HCT116 (cell line): ENCODE measurements at regions not wholly inside any gene's neighbourhood (a gene's known extent, or its start where the extent isn't known, plus 50 kb on each side); places are given as distances from the start of the nearest gene placed in this dataset.

Source experiments
- ATAC-seq: fragments of 200-7000 bp; cut with Tn5 transposase; 2 replicates; pipeline ENCODE4 v1.9.1; 2020; ENCODE audit warnings: mild to moderate bottlenecking, moderate library complexity
- BruUV-seq: library from RNA; stranded (reverse); fragments of 400-500 nt; replicated peaks from 2 replicates; lab custom pipeline; 2021; lab: Mats Ljungman, UMichigan
- CTCF ChIA-PET: fragments of 300-600 bp; sonication (Branson Sonifier 250); formaldehyde crosslinking; loops from one replicate; lab custom pipeline; 2021; ENCODE audit warnings: antibody characterized with exemption; lab: Charles Lee
- POLR2A ChIA-PET: fragments of 300-600, 350-600 bp; sonication (Branson Sonifier 250); formaldehyde crosslinking; loops from one replicate; lab custom pipeline; 2021; ENCODE audit warnings: antibody characterized with exemption; lab: Charles Lee
- RAD21 ChIA-PET, 2 experiments: fragments of 300-600 bp; sonication (Branson Sonifier 250); formaldehyde crosslinking; loops; one replicate each; lab custom pipeline; 2023; ENCODE audit warnings: low total read pairs in 2 of 2; ENCODE audit not compliant: uncharacterized antibody in 2 of 2, unreplicated experiment in 2 of 2, low non-redundant PET in 1 of 2; lab: Charles Lee
- DNase-seq: peaks from one replicate; pipeline ENCODE4 v3.0.0-alpha.2; 2010; ENCODE audit warnings: low read depth, low spot score
- H2AFZ ChIP-seq: fragments of 200-600 bp; shearing (Covaris generic), sonication (generic); 2 replicates; pipeline ENCODE4 v1.6.1; 2017; ENCODE audit warnings: low read depth, mixed run types, mixed read lengths, antibody characterized with exemption, low read length; ENCODE audit not compliant: poor library complexity, severe bottlenecking
- H3K27ac ChIP-seq: 2 replicates; pipeline ENCODE4 v1.5.1; 2012; ENCODE audit warnings: low read depth, low read length
- H3K27me3 ChIP-seq: fragments of 200-600 bp; sonication (generic); 2 replicates; pipeline ENCODE4 v1.6.1; 2016; ENCODE audit warnings: mixed run types, low read length, mixed read lengths; ENCODE audit not compliant: insufficient read depth
- H3K36me3 ChIP-seq, 2 experiments: fragments of 200-500 bp in 1 of 2; fragments of 200-600 bp in 1 of 2; sonication (Bioruptor generic) in 1 of 2; sonication (generic) in 1 of 2; 2 replicates each; pipeline versions ENCODE4 v1.5.1 to v1.6.1; 2014 to 2016; ENCODE audit warnings: low read length in 2 of 2, inconsistent platforms in 1 of 2, mixed read lengths in 1 of 2, mixed run types in 1 of 2; ENCODE audit not compliant: insufficient read depth in 2 of 2, control insufficient read depth in 1 of 2
- H3K4me1 ChIP-seq, 2 experiments: fragments of 200-600 bp in 1 of 2; sonication (generic) in 1 of 2; 2 replicates each; pipeline versions ENCODE4 v1.5.1 to v1.6.1; 2012 to 2017; ENCODE audit warnings: low read length in 2 of 2, inconsistent platforms in 1 of 2, mild to moderate bottlenecking in 1 of 2, mixed read lengths in 1 of 2, mixed run types in 1 of 2, moderate library complexity in 1 of 2; ENCODE audit not compliant: insufficient read depth in 2 of 2, control insufficient read depth in 1 of 2
- H3K4me2 ChIP-seq: fragments of 200-600 bp; sonication (generic); 2 replicates; pipeline ENCODE4 v1.6.1; 2017; ENCODE audit warnings: mixed run types, low read length, mixed read lengths
- H3K4me3 ChIP-seq, 2 experiments: fragments of 200-600 bp in 1 of 2; sonication (generic) in 1 of 2; replicated peaks in 1 of 2; 2 replicates each; pipeline ENCODE4 v1.5.1; 2011 to 2016; ENCODE audit warnings: low read length in 2 of 2, control low read depth in 1 of 2, low read depth in 1 of 2, mild to moderate bottlenecking in 1 of 2, mixed read lengths in 1 of 2, mixed run types in 1 of 2
- H3K79me2 ChIP-seq: fragments of 200-600 bp; sonication (generic); 2 replicates; pipeline ENCODE4 v1.6.1; 2017; ENCODE audit warnings: mild to moderate bottlenecking, mixed run types, low read length, moderate library complexity, mixed read lengths; ENCODE audit not compliant: insufficient read depth
- H3K9ac ChIP-seq: fragments of 200-600 bp; sonication (generic); 2 replicates; pipeline ENCODE4 v1.6.1; 2016; ENCODE audit warnings: low read length, mixed read lengths
- H3K9me2 ChIP-seq: fragments of 200-600 bp; sonication (generic), shearing (Covaris generic); 2 replicates; pipeline ENCODE4 v1.6.1; 2017; ENCODE audit warnings: mixed run types, mild to moderate bottlenecking, moderate library complexity; ENCODE audit not compliant: insufficient read depth
- H3K9me3 ChIP-seq, 2 experiments: fragments of 200-500 bp in 1 of 2; fragments of 200-600 bp in 1 of 2; sonication (Bioruptor generic) in 1 of 2; sonication (generic) in 1 of 2; 2 replicates each; pipeline ENCODE4 v1.6.1; 2014 to 2017; ENCODE audit warnings: low read length in 2 of 2, mixed read lengths in 2 of 2, inconsistent platforms in 1 of 2, low read depth in 1 of 2, mild to moderate bottlenecking in 1 of 2, mixed run types in 1 of 2, moderate library complexity in 1 of 2; ENCODE audit not compliant: control insufficient read depth in 1 of 2, insufficient read depth in 1 of 2
- H4K20me1 ChIP-seq: fragments of 200-600 bp; sonication (generic), shearing (Covaris generic); 2 replicates; pipeline ENCODE4 v1.6.1; 2017; ENCODE audit warnings: mixed run types, mild to moderate bottlenecking, moderate library complexity; ENCODE audit not compliant: insufficient read depth
- CEBPB ChIP-seq: IDR thresholded peaks from 2 replicates; pipeline ENCODE4 v1.6.1; 2012; ENCODE audit warnings: low read depth
- FOSL1 ChIP-seq: IDR thresholded peaks from 2 replicates; pipeline ENCODE4 v1.6.1; 2012; ENCODE audit warnings: low read depth
- POLR2A ChIP-seq: IDR thresholded peaks from 2 replicates; pipeline ENCODE4 v1.7.0; 2011; ENCODE audit warnings: borderline replicate concordance; ENCODE audit not compliant: insufficient read depth, insufficient read length; ENCODE audit errors: extremely low read depth
- SP1 ChIP-seq: IDR thresholded peaks from 2 replicates; pipeline ENCODE4 v1.6.1; 2012; ENCODE audit warnings: low read depth
- YY1 ChIP-seq: IDR thresholded peaks from 2 replicates; pipeline ENCODE4 v1.6.1; 2011; ENCODE audit warnings: low read length, low read depth, moderate library complexity, mild to moderate bottlenecking; ENCODE audit not compliant: insufficient replicate concordance; ENCODE audit errors: extremely low read depth
- ZNF274 ChIP-seq: fragments of 200-500 bp; sonication (Bioruptor generic); IDR thresholded peaks from 2 replicates; pipeline ENCODE4 v1.6.1; 2014; ENCODE audit warnings: mild to moderate bottlenecking, low read depth, low read length, inconsistent platforms
- intact Hi-C: fragments of 100-400 bp; cut with micrococcal nuclease; formaldehyde crosslinking; loops from 2 replicates; pipeline ENCODE4 v1.10.0; 2022
- TF ChIP-seq, protein P1 (sequence below): IDR thresholded peaks from 2 replicates; pipeline ENCODE4 v1.6.1; 2012; ENCODE audit warnings: low read depth
- TF ChIP-seq, protein P2 (sequence below), 3 experiments: fragments of 200-600 bp in 1 of 3; sonication (generic) in 1 of 3; IDR thresholded peaks in 2 of 3; conservative IDR thresholded peaks in 1 of 3; 2 replicates each; pipeline ENCODE4 v1.5.1; 2012 to 2017; ENCODE audit warnings: low read depth in 2 of 3, low read length in 2 of 3, antibody characterized with exemption in 1 of 3, borderline replicate concordance in 1 of 3, control low read depth in 1 of 3, mild to moderate bottlenecking in 1 of 3, mixed read lengths in 1 of 3, mixed run types in 1 of 3, moderate library complexity in 1 of 3; ENCODE audit not compliant: insufficient read depth in 1 of 3

DNA sequence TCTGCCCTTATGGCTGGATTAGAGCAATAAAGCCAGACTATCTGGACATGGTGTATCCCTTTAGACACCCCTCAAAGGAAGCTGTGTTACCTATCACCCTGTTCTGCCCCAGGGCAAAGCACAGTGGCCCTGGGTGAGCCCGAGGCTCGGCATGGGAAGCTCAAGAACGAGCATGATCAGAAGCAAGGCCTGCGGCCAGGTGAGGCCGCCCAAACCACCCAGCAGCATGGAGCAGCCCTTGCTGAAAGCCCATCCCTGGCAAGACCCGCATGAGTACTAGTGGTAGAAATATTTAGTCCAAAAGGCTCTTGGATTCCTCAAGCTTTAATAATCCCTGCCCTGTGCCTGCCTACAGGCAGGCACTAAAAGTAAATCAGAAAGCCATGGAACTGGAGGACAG, 261.1 kb downstream of the MEX3B start (continued):
- TF ChIP-seq ZNF274 (no peak), YY1 (no peak)

DNA sequence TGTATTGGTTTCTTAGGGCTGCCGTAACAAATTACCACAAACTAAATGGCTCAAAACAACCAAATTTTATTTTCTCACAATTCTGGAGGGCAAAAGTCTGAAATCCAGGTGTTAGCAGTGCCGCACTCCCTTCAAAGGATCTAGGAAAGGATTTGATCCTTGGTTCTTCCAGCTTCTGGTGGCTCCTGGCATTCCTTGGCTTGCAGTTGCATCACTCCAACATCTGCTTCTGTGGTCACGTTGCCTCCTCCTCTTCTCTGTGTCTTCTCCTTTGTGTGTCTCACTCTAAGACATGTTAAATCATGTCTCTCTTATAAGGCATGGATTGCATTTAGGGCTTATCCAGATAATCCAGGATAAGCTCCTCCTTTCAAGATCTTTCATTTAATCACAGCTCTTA, 262.2 kb downstream of the MEX3B start:
- intact Hi-C loops: no loop called here
- Histone ChIP-seq H3K36me3 (no peaks in the 10 kb centered on the region), H2AFZ (no peak overlapping the region), H3K9ac (no peak overlapping the region), H3K27me3 (peaks cover 61% of the 10 kb centered on the region), H3K27ac (no peak overlapping the region), H3K4me2 (no peak overlapping the region), H3K4me1 (no peaks in the 10 kb centered on the region), H3K79me2 (no peaks in the 10 kb centered on the region), H3K9me2 (no peaks in the 10 kb centered on the region), H4K20me1 (no peaks in the 10 kb centered on the region), H3K4me3 (no peak overlapping the region), H3K9me3 (no peaks in the 10 kb centered on the region)
- ATAC-seq (no peak), DNase-seq (no peak)
- no TSS peak for BruUV-seq
- TF ChIP-seq FOSL1 (no peak), SP1 (no peak), ZNF274 (no peak), CEBPB (no peak), POLR2A (no peak)
- TF ChIP-seq, protein P1, sequence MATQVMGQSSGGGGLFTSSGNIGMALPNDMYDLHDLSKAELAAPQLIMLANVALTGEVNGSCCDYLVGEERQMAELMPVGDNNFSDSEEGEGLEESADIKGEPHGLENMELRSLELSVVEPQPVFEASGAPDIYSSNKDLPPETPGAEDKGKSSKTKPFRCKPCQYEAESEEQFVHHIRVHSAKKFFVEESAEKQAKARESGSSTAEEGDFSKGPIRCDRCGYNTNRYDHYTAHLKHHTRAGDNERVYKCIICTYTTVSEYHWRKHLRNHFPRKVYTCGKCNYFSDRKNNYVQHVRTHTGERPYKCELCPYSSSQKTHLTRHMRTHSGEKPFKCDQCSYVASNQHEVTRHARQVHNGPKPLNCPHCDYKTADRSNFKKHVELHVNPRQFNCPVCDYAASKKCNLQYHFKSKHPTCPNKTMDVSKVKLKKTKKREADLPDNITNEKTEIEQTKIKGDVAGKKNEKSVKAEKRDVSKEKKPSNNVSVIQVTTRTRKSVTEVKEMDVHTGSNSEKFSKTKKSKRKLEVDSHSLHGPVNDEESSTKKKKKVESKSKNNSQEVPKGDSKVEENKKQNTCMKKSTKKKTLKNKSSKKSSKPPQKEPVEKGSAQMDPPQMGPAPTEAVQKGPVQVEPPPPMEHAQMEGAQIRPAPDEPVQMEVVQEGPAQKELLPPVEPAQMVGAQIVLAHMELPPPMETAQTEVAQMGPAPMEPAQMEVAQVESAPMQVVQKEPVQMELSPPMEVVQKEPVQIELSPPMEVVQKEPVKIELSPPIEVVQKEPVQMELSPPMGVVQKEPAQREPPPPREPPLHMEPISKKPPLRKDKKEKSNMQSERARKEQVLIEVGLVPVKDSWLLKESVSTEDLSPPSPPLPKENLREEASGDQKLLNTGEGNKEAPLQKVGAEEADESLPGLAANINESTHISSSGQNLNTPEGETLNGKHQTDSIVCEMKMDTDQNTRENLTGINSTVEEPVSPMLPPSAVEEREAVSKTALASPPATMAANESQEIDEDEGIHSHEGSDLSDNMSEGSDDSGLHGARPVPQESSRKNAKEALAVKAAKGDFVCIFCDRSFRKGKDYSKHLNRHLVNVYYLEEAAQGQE: no peak
- TF ChIP-seq, protein P2, sequence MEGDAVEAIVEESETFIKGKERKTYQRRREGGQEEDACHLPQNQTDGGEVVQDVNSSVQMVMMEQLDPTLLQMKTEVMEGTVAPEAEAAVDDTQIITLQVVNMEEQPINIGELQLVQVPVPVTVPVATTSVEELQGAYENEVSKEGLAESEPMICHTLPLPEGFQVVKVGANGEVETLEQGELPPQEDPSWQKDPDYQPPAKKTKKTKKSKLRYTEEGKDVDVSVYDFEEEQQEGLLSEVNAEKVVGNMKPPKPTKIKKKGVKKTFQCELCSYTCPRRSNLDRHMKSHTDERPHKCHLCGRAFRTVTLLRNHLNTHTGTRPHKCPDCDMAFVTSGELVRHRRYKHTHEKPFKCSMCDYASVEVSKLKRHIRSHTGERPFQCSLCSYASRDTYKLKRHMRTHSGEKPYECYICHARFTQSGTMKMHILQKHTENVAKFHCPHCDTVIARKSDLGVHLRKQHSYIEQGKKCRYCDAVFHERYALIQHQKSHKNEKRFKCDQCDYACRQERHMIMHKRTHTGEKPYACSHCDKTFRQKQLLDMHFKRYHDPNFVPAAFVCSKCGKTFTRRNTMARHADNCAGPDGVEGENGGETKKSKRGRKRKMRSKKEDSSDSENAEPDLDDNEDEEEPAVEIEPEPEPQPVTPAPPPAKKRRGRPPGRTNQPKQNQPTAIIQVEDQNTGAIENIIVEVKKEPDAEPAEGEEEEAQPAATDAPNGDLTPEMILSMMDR (IDR thresholded peaks at IDR 0.05 in 2 of 3, conservative IDR thresholded peaks at IDR 0.05 in 1 of 3; ENCODE audit: borderline replicate concordance in 1 of 3, insufficient read depth in 1 of 3, low read depth in 2 of 3, low read length in 2 of 3): no peak
- POLR2A ChIA-PET: no interaction called here
- CTCF ChIA-PET: no interaction called here
- RAD21 ChIA-PET: no interaction called here
